WERI-Rb-1 (cell line): ENCODE measurements at regions not wholly inside any gene's neighbourhood (a gene's known extent, or its start where the extent isn't known, plus 50 kb on each side); places are given as distances from the start of the nearest gene placed in this dataset.
"Not testable (repeated sequence)": the region's sequence is repeated elsewhere in the genome, so short reads cannot be mapped to it uniquely, and the experiment has no call there.

ENCODE experiments used
- DNase-seq: peaks from one replicate; pipeline ENCODE4 v3.0.0-alpha.2; 2020
- H3K27ac ChIP-seq: fragments of 250-450 bp; sonication (Bioruptor Pico); 2 replicates; pipeline ENCODE4 v1.5.1; 2020; ENCODE audit warnings: mild to moderate bottlenecking, moderate library complexity
- H3K27me3 ChIP-seq: fragments of 250-450 bp; sonication (Bioruptor Pico); 2 replicates; pipeline ENCODE4 v1.5.1; 2021; ENCODE audit warnings: mild to moderate bottlenecking, low read depth, moderate library complexity; ENCODE audit not compliant: insufficient read depth, severe bottlenecking
- H3K36me3 ChIP-seq: fragments of 250-450 bp; sonication (Bioruptor Pico); 2 replicates; pipeline ENCODE4 v1.5.1; 2020; ENCODE audit warnings: mild to moderate bottlenecking, moderate library complexity
- H3K4me3 ChIP-seq: 2 replicates; pipeline ENCODE4 v1.5.1; 2011; ENCODE audit warnings: low read depth, mild to moderate bottlenecking, control low read depth, low read length
- H3K9me3 ChIP-seq: fragments of 250-450 bp; sonication (Bioruptor Pico); 2 replicates; pipeline ENCODE4 v1.5.1; 2021; ENCODE audit warnings: mild to moderate bottlenecking, moderate library complexity; ENCODE audit not compliant: severe bottlenecking
- CTCF ChIP-seq: IDR thresholded peaks from 2 replicates; pipeline ENCODE4 v1.5.1; 2011; ENCODE audit warnings: low read depth, mild to moderate bottlenecking, control low read depth, inconsistent platforms, low read length

GRCh38 chr10:45100429-45100828, 99.7 kb downstream of the ZNF22 start:
- Histone ChIP-seq H3K9me3 (no peaks in the 10 kb centered on the region), H3K27ac (no peak overlapping the region), H3K4me3 (no peak overlapping the region), H3K27me3 (no peaks in the 10 kb centered on the region), H3K36me3 (no peaks in the 10 kb centered on the region)
- no peak for TF ChIP-seq CTCF
- no peak for DNase-seq

- H3K27me3 ChIP-seq: no peaks in the 10 kb centered on the region
- H3K36me3 ChIP-seq: no peaks in the 10 kb centered on the region
- H3K4me3 ChIP-seq: no peak overlapping the region
- H3K9me3 ChIP-seq: no peaks in the 10 kb centered on the region
- DNase-seq: no peak
- TF ChIP-seq CTCF: no peak
- H3K27ac ChIP-seq: no peak overlapping the region
Observed at GRCh38 chr10:45104674-45105073, 104.0 kb downstream of the ZNF22 start.

GRCh38 chr10:45105309-45105708, 104.6 kb downstream of the ZNF22 start:
- H3K27me3 ChIP-seq, H3K27ac ChIP-seq, DNase-seq, H3K9me3 ChIP-seq, H3K4me3 ChIP-seq, H3K36me3 ChIP-seq: not testable (repeated sequence)

GRCh38 chr10:45106236-45106856, 105.6 kb downstream of the ZNF22 start:
- no peaks in the 10 kb centered on the region for H3K27me3 ChIP-seq
- no peak overlapping the region for H3K27ac ChIP-seq
- no peak for DNase-seq
- TF ChIP-seq CTCF: no peak
- no peaks in the 10 kb centered on the region for H3K36me3 ChIP-seq
- H3K4me3 ChIP-seq: no peak overlapping the region
- no peaks in the 10 kb centered on the region for H3K9me3 ChIP-seq

GRCh38 chr10:45111509-45111908, 110.8 kb downstream of the ZNF22 start:
- Histone ChIP-seq H3K9me3 (no peaks in the 10 kb centered on the region), H3K27ac (no peak overlapping the region), H3K27me3 (no peaks in the 10 kb centered on the region), H3K36me3 (no peaks in the 10 kb centered on the region), H3K4me3 (no peak overlapping the region)
- no peak for TF ChIP-seq CTCF
- no peak for DNase-seq

- not testable (repeated sequence) for H3K36me3 ChIP-seq, H3K9me3 ChIP-seq, H3K27me3 ChIP-seq, DNase-seq, H3K4me3 ChIP-seq, H3K27ac ChIP-seq
Observed at GRCh38 chr10:45117940-45118339, 117.2 kb downstream of the ZNF22 start.

- H3K9me3 ChIP-seq: no peaks in the 10 kb centered on the region
- no peaks in the 10 kb centered on the region for H3K36me3 ChIP-seq
- no peak overlapping the region for H3K27ac ChIP-seq
- no peaks in the 10 kb centered on the region for H3K27me3 ChIP-seq
- DNase-seq: no peak
- no peak for TF ChIP-seq CTCF
- no peak overlapping the region for H3K4me3 ChIP-seq
Observed at GRCh38 chr10:45118929-45119328, 118.2 kb downstream of the ZNF22 start.

GRCh38 chr10:45122180-45122860, 121.6 kb downstream of the ZNF22 start:
- not testable (repeated sequence) for DNase-seq, H3K27ac ChIP-seq, H3K4me3 ChIP-seq, H3K36me3 ChIP-seq, H3K27me3 ChIP-seq, H3K9me3 ChIP-seq
